Suppressor macrophage treated with lipopolysaccharide for 4 hours (primary cell): ENCODE measurements at regions not wholly inside any gene's neighbourhood (a gene's known extent, or its start where the extent isn't known, plus 50 kb on each side); places are given as distances from the start of the nearest gene placed in this dataset.

Source experiments
- DNase-seq: peaks from one replicate; pipeline ENCODE4 v3.0.0-alpha.2; 2020

GRCh38 chr3:124249038-124249437 lies 257.1 kb upstream of the ROPN1 start:
- no peak for DNase-seq

GRCh38 chr3:124250053-124250452 lies 258.1 kb upstream of the ROPN1 start:
- no peak for DNase-seq

- no peak for DNase-seq
Observed at GRCh38 chr3:124256156-124256555, 264.2 kb upstream of the ROPN1 start.

GRCh38 chr3:124256599-124256998 lies 264.7 kb upstream of the ROPN1 start:
- no peak for DNase-seq

- peak; percentile 67 for DNase-seq
Observed at GRCh38 chr3:124257336-124257864, 265.5 kb upstream of the ROPN1 start.

- peak; percentile 39 for DNase-seq
Observed at GRCh38 chr3:124258057-124258500, 266.2 kb upstream of the ROPN1 start.

- DNase-seq: peak; percentile 90
Observed at GRCh38 chr3:124260206-124260915, 268.4 kb upstream of the ROPN1 start.

GRCh38 chr3:124261306-124261705 lies 269.4 kb upstream of the ROPN1 start:
- no peak for DNase-seq

GRCh38 chr3:124263168-124263567 lies 271.2 kb upstream of the ROPN1 start:
- peak; percentile 73 for DNase-seq

- no peak for DNase-seq
Observed at GRCh38 chr3:124264346-124264745, 272.4 kb upstream of the ROPN1 start.

GRCh38 chr3:124266487-124266886 lies 274.6 kb upstream of the ROPN1 start:
- DNase-seq: no peak

- no peak for DNase-seq
Observed at GRCh38 chr3:124267406-124267805, 275.5 kb upstream of the ROPN1 start.

GRCh38 chr3:124268355-124268754 lies 276.4 kb upstream of the ROPN1 start:
- DNase-seq: no peak

- DNase-seq: no peak
Observed at GRCh38 chr3:124269619-124270018, 277.7 kb upstream of the ROPN1 start.

GRCh38 chr3:124272605-124273151 lies 280.8 kb upstream of the ROPN1 start:
- no peak for DNase-seq

GRCh38 chr3:124273651-124274050 lies 281.7 kb upstream of the ROPN1 start:
- no peak for DNase-seq

- DNase-seq: no peak
Observed at GRCh38 chr3:124274051-124274450, 282.1 kb upstream of the ROPN1 start.

- DNase-seq: no peak
Observed at GRCh38 chr3:124275412-124275811, 283.5 kb upstream of the ROPN1 start.

- DNase-seq: no peak
Observed at GRCh38 chr3:124276133-124276532, 284.2 kb upstream of the ROPN1 start.

- no peak for DNase-seq
Observed at GRCh38 chr3:124276539-124277143, 284.7 kb upstream of the ROPN1 start.

- no peak for DNase-seq
Observed at GRCh38 chr3:124277144-124277890, 285.4 kb upstream of the ROPN1 start.

- DNase-seq: peak; percentile 50
Observed at GRCh38 chr3:124281453-124282316, 289.8 kb upstream of the ROPN1 start.
